ENCODE measurements at regions not wholly inside any gene's neighbourhood (a gene's known extent, or its start where the extent isn't known, plus 50 kb on each side); places are given as distances from the start of the nearest gene placed in this dataset.

DNA sequence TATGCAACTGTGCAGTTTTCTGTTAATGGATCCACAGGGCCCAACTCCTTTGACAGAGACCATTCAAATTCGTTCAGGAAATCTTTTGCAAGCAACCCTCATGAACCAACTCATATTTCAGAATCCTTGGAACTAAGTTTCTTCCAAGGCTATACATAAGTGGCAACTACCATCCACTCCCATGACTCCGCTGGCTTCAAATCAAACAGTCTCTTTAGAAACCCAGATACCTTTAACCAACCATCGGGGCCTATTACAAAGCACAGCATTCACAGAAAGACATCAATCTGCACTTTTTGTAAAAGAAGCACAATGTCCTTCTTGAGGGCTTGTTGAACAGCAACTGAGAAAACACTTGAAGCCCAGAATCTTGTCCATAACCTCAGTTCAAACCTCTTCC, 526.9 kb downstream of the DTWD2 start:
- 62 to 82% (median 77%) methylated on average over 3 of the region's 3 CpGs for WGBS, 5 donors
- DNase-seq: no peak
- H3K9me3 ChIP-seq: no peaks in the 10 kb centered on the region
- H3K4me1 ChIP-seq: no peaks in the 10 kb centered on the region
- TF ChIP-seq POLR2A (IDR thresholded peaks at IDR 0.05): no peak
- TF ChIP-seq, protein P1, sequence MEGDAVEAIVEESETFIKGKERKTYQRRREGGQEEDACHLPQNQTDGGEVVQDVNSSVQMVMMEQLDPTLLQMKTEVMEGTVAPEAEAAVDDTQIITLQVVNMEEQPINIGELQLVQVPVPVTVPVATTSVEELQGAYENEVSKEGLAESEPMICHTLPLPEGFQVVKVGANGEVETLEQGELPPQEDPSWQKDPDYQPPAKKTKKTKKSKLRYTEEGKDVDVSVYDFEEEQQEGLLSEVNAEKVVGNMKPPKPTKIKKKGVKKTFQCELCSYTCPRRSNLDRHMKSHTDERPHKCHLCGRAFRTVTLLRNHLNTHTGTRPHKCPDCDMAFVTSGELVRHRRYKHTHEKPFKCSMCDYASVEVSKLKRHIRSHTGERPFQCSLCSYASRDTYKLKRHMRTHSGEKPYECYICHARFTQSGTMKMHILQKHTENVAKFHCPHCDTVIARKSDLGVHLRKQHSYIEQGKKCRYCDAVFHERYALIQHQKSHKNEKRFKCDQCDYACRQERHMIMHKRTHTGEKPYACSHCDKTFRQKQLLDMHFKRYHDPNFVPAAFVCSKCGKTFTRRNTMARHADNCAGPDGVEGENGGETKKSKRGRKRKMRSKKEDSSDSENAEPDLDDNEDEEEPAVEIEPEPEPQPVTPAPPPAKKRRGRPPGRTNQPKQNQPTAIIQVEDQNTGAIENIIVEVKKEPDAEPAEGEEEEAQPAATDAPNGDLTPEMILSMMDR (IDR thresholded peaks at IDR 0.05): no peak
- no peak for TF ChIP-seq EP300 (IDR thresholded peaks at IDR 0.05)
- no peak for TF ChIP-seq POLR2AphosphoS5 (IDR thresholded peaks at IDR 0.05)
- H3K27me3 ChIP-seq: no peaks in the 10 kb centered on the region
- H3K27ac ChIP-seq: no peak overlapping the region
- H3K36me3 ChIP-seq: no peaks in the 10 kb centered on the region
- intact Hi-C loops (cut with DNase I; ENCODE audit: low total_unique reads): no loop called here
- H3K4me3 ChIP-seq: no peak overlapping the region

DNA sequence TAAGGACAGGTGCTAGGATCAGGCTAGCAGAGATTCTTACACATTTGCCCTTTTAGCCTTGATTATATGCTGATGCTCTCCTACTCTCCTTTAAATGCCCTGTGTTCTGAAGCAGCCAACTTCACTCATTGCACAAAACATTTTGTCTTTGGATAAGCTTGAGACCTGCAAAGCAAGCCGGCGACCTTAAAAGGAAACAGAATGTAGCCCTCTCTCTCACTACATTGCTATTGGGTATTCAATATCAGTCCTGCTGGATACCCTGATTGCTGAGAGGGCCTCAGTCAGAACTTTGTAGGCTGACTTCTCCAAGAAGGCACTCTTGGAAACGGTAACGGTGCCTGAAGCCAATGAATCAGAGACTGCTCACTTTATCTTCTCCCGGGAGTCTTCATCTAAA, 528.9 kb downstream of the DTWD2 start:
- no peaks in the 10 kb centered on the region for H3K27me3 ChIP-seq
- H3K27ac ChIP-seq: no peak overlapping the region
- intact Hi-C loops (cut with DNase I; ENCODE audit: low total_unique reads): no loop called here
- no peak for DNase-seq
- no peaks in the 10 kb centered on the region for H3K9me3 ChIP-seq
- 83 to 93% (median 89%) methylated on average over 5 of the region's 5 CpGs for WGBS, 5 donors
- no peak for TF ChIP-seq EP300 (IDR thresholded peaks at IDR 0.05)
- TF ChIP-seq, protein P1 (IDR thresholded peaks at IDR 0.05): no peak
- TF ChIP-seq POLR2A (IDR thresholded peaks at IDR 0.05): no peak
- TF ChIP-seq POLR2AphosphoS5 (IDR thresholded peaks at IDR 0.05): no peak
- no peak overlapping the region for H3K4me3 ChIP-seq
- H3K36me3 ChIP-seq: no peaks in the 10 kb centered on the region
- H3K4me1 ChIP-seq: no peaks in the 10 kb centered on the region

DNA sequence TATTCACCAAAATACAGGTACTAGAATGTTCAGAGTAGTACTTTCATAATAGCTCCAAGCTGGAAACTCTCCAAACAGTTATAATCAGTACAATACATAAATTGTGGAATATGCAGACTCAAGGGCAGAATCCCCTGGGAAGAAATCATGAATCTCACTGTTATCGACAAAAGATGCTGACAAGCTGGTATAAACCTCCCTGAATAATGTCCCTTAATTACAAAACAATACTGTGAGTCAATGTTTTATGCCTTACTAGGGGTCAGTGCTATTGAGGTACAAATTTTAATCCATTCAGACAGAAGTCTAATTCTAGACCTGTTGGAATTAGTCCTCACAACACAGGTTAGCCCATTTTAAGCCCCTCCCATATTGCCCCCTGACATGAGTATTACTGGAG, 532.3 kb downstream of the DTWD2 start:
- Histone ChIP-seq H3K27ac (no peak overlapping the region), H3K9me3 (no peaks in the 10 kb centered on the region), H3K36me3 (no peaks in the 10 kb centered on the region), H3K4me3 (no peak overlapping the region), H3K4me1 (no peaks in the 10 kb centered on the region), H3K27me3 (no peaks in the 10 kb centered on the region)
- TF ChIP-seq POLR2A (IDR thresholded peaks at IDR 0.05) (no peak), EP300 (IDR thresholded peaks at IDR 0.05) (no peak), POLR2AphosphoS5 (IDR thresholded peaks at IDR 0.05) (no peak)
- TF ChIP-seq, protein P1 (IDR thresholded peaks at IDR 0.05): no peak
- intact Hi-C loops (cut with DNase I; ENCODE audit: low total_unique reads): no loop called here
- 83 to 90% (median 87%) methylated on average over 1 of the region's 1 CpG for WGBS, 5 donors
- no peak for DNase-seq

DNA sequence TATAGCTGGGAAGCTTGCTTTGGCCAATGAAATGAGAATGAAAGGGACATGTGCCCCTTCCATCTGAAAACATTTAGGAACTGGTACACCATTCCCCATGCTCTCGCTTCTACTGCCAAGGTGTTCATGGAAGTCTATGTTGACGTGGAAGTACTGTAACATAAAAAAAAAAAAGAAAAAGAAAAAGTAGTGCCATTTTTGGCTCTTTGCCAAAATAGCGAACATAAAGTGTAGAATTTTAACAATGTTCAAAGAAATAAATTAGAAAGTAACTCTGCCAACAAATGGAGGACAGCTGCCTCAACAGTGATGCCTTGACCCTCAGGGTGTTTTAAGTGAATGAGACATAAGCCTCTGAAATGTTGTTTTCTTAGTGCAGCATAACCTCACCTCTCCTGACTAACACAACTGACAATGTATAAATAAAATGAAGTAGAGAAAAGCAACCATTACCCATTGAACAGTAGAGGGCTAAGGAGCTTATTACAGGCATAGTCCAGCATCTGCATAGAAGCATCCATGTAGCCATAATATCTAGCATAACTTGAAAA, 536.6 kb downstream of the DTWD2 start:
- WGBS, 5 donors: 60 to 83% (median 78%) methylated on average over 3 of the region's 3 CpGs

More for the DNA sequence above, 536.6 kb downstream of the DTWD2 start:
- no peak overlapping the region for H3K4me3 ChIP-seq
- no peaks in the 10 kb centered on the region for H3K36me3 ChIP-seq
- intact Hi-C loops (cut with DNase I; ENCODE audit: low total_unique reads): no loop called here
- H3K27me3 ChIP-seq: no peaks in the 10 kb centered on the region
- DNase-seq: no peak
- no peaks in the 10 kb centered on the region for H3K4me1 ChIP-seq
- no peaks in the 10 kb centered on the region for H3K9me3 ChIP-seq
- no peak overlapping the region for H3K27ac ChIP-seq
- TF ChIP-seq EP300 (IDR thresholded peaks at IDR 0.05) (no peak), POLR2A (IDR thresholded peaks at IDR 0.05) (no peak), POLR2AphosphoS5 (IDR thresholded peaks at IDR 0.05) (no peak)
- TF ChIP-seq, protein P1 (IDR thresholded peaks at IDR 0.05): no peak
